OCI-LY7 (cell line): ENCODE measurements at regions not wholly inside any gene's neighbourhood (a gene's known extent, or its start where the extent isn't known, plus 50 kb on each side); places are given as distances from the start of the nearest gene placed in this dataset.

Experiments used
- BruUV-seq: library from RNA; stranded (reverse); fragments of 400-500 nt; replicated peaks from 2 replicates; lab custom pipeline; 2021; lab: Mats Ljungman, UMichigan
- CTCF ChIA-PET: fragments of 300-600 bp; sonication (Branson Sonifier 250); formaldehyde crosslinking; loops from one replicate; lab custom pipeline; 2022; ENCODE audit warnings: antibody characterized with exemption; ENCODE audit not compliant: unreplicated experiment; lab: Charles Lee
- POLR2A ChIA-PET: fragments of 300-600 bp; sonication (Branson Sonifier 250); formaldehyde crosslinking; loops from one replicate; lab custom pipeline; 2022; ENCODE audit warnings: antibody characterized with exemption; lab: Charles Lee
- DNase-seq: peaks from one replicate; pipeline ENCODE4 v3.0.0-alpha.2; 2015; ENCODE audit warnings: low spot score
- H2AFZ ChIP-seq: fragments of 200-600 bp; sonication (generic), shearing (Covaris generic); 2 replicates; pipeline ENCODE4 v1.6.1; 2014; ENCODE audit warnings: mild to moderate bottlenecking, antibody characterized with exemption, low read length, moderate library complexity
- H3K27ac ChIP-seq: fragments of 200-600 bp; sonication (generic); 2 replicates; pipeline ENCODE4 v1.5.1; 2014; ENCODE audit warnings: mixed run types, low read depth, mild to moderate bottlenecking, moderate library complexity, low read length, inconsistent platforms; ENCODE audit not compliant: poor library complexity, severe bottlenecking
- H3K36me3 ChIP-seq: fragments of 200-600 bp; sonication (generic); 2 replicates; pipeline ENCODE4 v1.6.1; 2014; ENCODE audit warnings: mild to moderate bottlenecking, antibody characterized with exemption, low read length, moderate library complexity, mixed read lengths; ENCODE audit not compliant: insufficient read depth
- H3K4me1 ChIP-seq: fragments of 200-600 bp; sonication (generic); 2 replicates; pipeline ENCODE4 v1.5.1; 2014; ENCODE audit warnings: mild to moderate bottlenecking, low read length; ENCODE audit not compliant: insufficient read depth, poor library complexity, severe bottlenecking
- H3K4me2 ChIP-seq: fragments of 200-600 bp; sonication (generic); 2 replicates; pipeline ENCODE4 v1.6.1; 2014; ENCODE audit warnings: mild to moderate bottlenecking, low read length
- H3K4me3 ChIP-seq: fragments of 200-600 bp; sonication (generic); 2 replicates; pipeline ENCODE4 v1.5.1; 2014; ENCODE audit warnings: mild to moderate bottlenecking, low read depth, low read length; ENCODE audit not compliant: poor library complexity, severe bottlenecking
- H3K79me2 ChIP-seq: fragments of 200-600 bp; sonication (generic); 2 replicates; pipeline ENCODE4 v1.6.1; 2016; ENCODE audit warnings: low read depth, mild to moderate bottlenecking, low read length, moderate library complexity, mixed read lengths; ENCODE audit not compliant: insufficient read depth
- H3K9me2 ChIP-seq: fragments of 200-600 bp; sonication (generic); 2 replicates; pipeline ENCODE4 v1.6.1; 2016; ENCODE audit warnings: mild to moderate bottlenecking, low read length, mixed read lengths; ENCODE audit not compliant: insufficient read depth
- H3K9me3 ChIP-seq: fragments of 200-600 bp; sonication (generic); 2 replicates; pipeline ENCODE4 v1.6.1; 2014; ENCODE audit warnings: mild to moderate bottlenecking, mixed run types, low read length, mixed read lengths
- H4K20me1 ChIP-seq: fragments of 200-600 bp; sonication (generic); 2 replicates; pipeline ENCODE4 v1.6.1; 2014; ENCODE audit warnings: mild to moderate bottlenecking, antibody characterized with exemption, low read length, moderate library complexity, mixed read lengths; ENCODE audit not compliant: insufficient read depth
- CTCF ChIP-seq: fragments of 200-600 bp; sonication (generic); conservative IDR thresholded peaks from 2 replicates; pipeline ENCODE4 v1.5.1; 2014; ENCODE audit warnings: mild to moderate bottlenecking, antibody characterized with exemption, low read length, moderate library complexity, mixed read lengths
- EZH2phosphoT487 ChIP-seq: fragments of 200-600 bp; sonication (generic); IDR thresholded peaks from 2 replicates; pipeline ENCODE4 v1.6.1; 2018; ENCODE audit warnings: low read depth, borderline replicate concordance, mild to moderate bottlenecking, mixed run types, antibody characterized with exemption, low read length, moderate library complexity, mixed read lengths
- intact Hi-C: fragments of 100-400 bp; cut with micrococcal nuclease; formaldehyde crosslinking; loops from one replicate; pipeline ENCODE4 v1.10.0; 2022; ENCODE audit not compliant: unreplicated experiment

GRCh38 chr2:186976329-186976728 is 127.4 kb upstream of the ZSWIM2 start:
- H3K36me3 ChIP-seq = no peaks in the 10 kb centered on the region
- BruUV-seq = no TSS peak
- ChIA-PET CTCF (no interaction called here), POLR2A (no interaction called here)
- no peaks in the 10 kb centered on the region for H3K9me3 ChIP-seq
- intact Hi-C loops = no loop called here
- no peak overlapping the region for H3K4me3 ChIP-seq
- no peaks in the 10 kb centered on the region for H3K9me2 ChIP-seq
- H3K79me2 ChIP-seq = no peaks in the 10 kb centered on the region
- H3K27ac ChIP-seq = no peak overlapping the region
- TF ChIP-seq EZH2phosphoT487 (no peak), CTCF (no peak)
- DNase-seq = no peak
- no peaks in the 10 kb centered on the region for H4K20me1 ChIP-seq
- no peak overlapping the region for H3K4me2 ChIP-seq
- H2AFZ ChIP-seq = no peak overlapping the region
- H3K4me1 ChIP-seq = no peaks in the 10 kb centered on the region

GRCh38 chr2:186972281-186972970 is 123.5 kb upstream of the ZSWIM2 start:
- intact Hi-C loops = no loop called here
- no TSS peak for BruUV-seq
- Histone ChIP-seq H3K4me3 (no peak overlapping the region), H3K4me1 (no peaks in the 10 kb centered on the region), H3K36me3 (no peaks in the 10 kb centered on the region), H3K9me2 (no peaks in the 10 kb centered on the region), H2AFZ (no peak overlapping the region), H3K4me2 (no peak overlapping the region), H3K27ac (no peak overlapping the region), H3K9me3 (no peaks in the 10 kb centered on the region), H3K79me2 (no peaks in the 10 kb centered on the region), H4K20me1 (no peaks in the 10 kb centered on the region)
- CTCF ChIA-PET = no interaction called here
- TF ChIP-seq EZH2phosphoT487 (no peak), CTCF (no peak)
- POLR2A ChIA-PET = interaction anchor here (0.6 kb wide), 2 partner anchors 23 to 122 kb away, joined by 3 read pairs; no protein-coding TSS in a partner anchor
- DNase-seq = no peak

GRCh38 chr2:186968277-186968676 is 119.3 kb upstream of the ZSWIM2 start:
- Histone ChIP-seq H2AFZ (no peak overlapping the region), H3K79me2 (no peaks in the 10 kb centered on the region), H4K20me1 (no peaks in the 10 kb centered on the region), H3K4me3 (no peak overlapping the region), H3K4me2 (no peak overlapping the region), H3K9me2 (no peaks in the 10 kb centered on the region), H3K9me3 (no peaks in the 10 kb centered on the region), H3K36me3 (no peaks in the 10 kb centered on the region), H3K4me1 (no peaks in the 10 kb centered on the region), H3K27ac (no peak overlapping the region)
- POLR2A ChIA-PET = no interaction called here
- no TSS peak for BruUV-seq
- TF ChIP-seq CTCF (no peak), EZH2phosphoT487 (no peak)
- intact Hi-C loops = no loop called here
- CTCF ChIA-PET = no interaction called here
- no peak for DNase-seq
